ENCODE measurements at regions not wholly inside any gene's neighbourhood (a gene's known extent, or its start where the extent isn't known, plus 50 kb on each side); places are given as distances from the start of the nearest gene placed in this dataset.

GRCh38 chr20:43243672-43244269 is 54.1 kb upstream of the PTPRT start:
- H3K36me3 ChIP-seq (ENCODE audit: insufficient read depth): peaks cover 8% of the 10 kb centered on the region
- Mint-ChIP-seq H3K27ac (no peak overlapping the region), H3K27me3 (ENCODE audit: insufficient read depth, low read depth, poor library complexity) (peaks cover 3% of the 10 kb centered on the region), H3K4me3 (no peak overlapping the region), H3K36me3 (ENCODE audit: low read depth) (peaks cover 33% of the 10 kb centered on the region), H3K9me3 (peaks cover 100% of the 10 kb centered on the region), H3K4me1 (0 out of 3 replicates have a peak, but pooled peaks cover 5% of the 10 kb centered on the region)
- no peaks in the 10 kb centered on the region for H3K9me2 ChIP-seq (ENCODE audit: insufficient read depth)
- no peak for DNase-seq (ENCODE audit: low spot score)
- no peak overlapping the region for H3K4me3 ChIP-seq
- no peaks in the 10 kb centered on the region for H3F3A ChIP-seq (replicated peaks; ENCODE audit: low read depth)
- no peaks in the 10 kb centered on the region for H3K4me1 ChIP-seq (ENCODE audit: insufficient read depth)
- no peak overlapping the region for H3K4me2 ChIP-seq
- no peaks in the 10 kb centered on the region for H3K27me3 ChIP-seq (ENCODE audit: insufficient read depth)
- no peak overlapping the region for H3K27ac ChIP-seq (ENCODE audit: low read depth)
- TF ChIP-seq CREB1 (CRISPR knock-in tag; IDR thresholded peaks at IDR 0.05; ENCODE audit: low read depth) (no peak), NANOG (IDR thresholded peaks at IDR 0.05; ENCODE audit: borderline replicate concordance) (no peak), ZNF462 (CRISPR knock-in tag; IDR thresholded peaks at IDR 0.05) (no peak), JUNB (IDR thresholded peaks at IDR 0.05; ENCODE audit: unreplicated experiment) (no peak), EZH2phosphoT487 (IDR thresholded peaks at IDR 0.05; ENCODE audit: unreplicated experiment) (no peak), ZNF114 (CRISPR knock-in tag; IDR thresholded peaks at IDR 0.05) (no peak), ZNF331 (CRISPR knock-in tag; IDR thresholded peaks at IDR 0.05; ENCODE audit: low read depth) (no peak), REST (IDR thresholded peaks at IDR 0.05; ENCODE audit: unreplicated experiment) (no peak), STAT1 (IDR thresholded peaks at IDR 0.05; ENCODE audit: unreplicated experiment) (no peak), ETS1 (IDR thresholded peaks at IDR 0.05) (no peak), POLR2AphosphoS5 (IDR thresholded peaks at IDR 0.05; ENCODE audit: low read depth) (no peak), CTCF (conservative IDR thresholded peaks at IDR 0.05; ENCODE audit: low read depth in 2 of 2) (no peak), EZH2 (IDR thresholded peaks at IDR 0.05; ENCODE audit: low read depth, unreplicated experiment) (no peak)
- H2AFZ ChIP-seq: no peak overlapping the region
- peak; percentile 26; the same call in 1 of the 3 replicates for ATAC-seq
- no peaks in the 10 kb centered on the region for H3K79me2 ChIP-seq (replicated peaks; ENCODE audit: insufficient read depth)
- H4K20me1 ChIP-seq (replicated peaks; ENCODE audit: insufficient read depth): no peaks in the 10 kb centered on the region

Measured in GM23338 (cell line).